ENCODE measurements at regions not wholly inside any gene's neighbourhood (a gene's known extent, or its start where the extent isn't known, plus 50 kb on each side); places are given as distances from the start of the nearest gene placed in this dataset.

GRCh38 chr9:88077071-88077617, 61.1 kb downstream of the SPATA31C2 start:
- DNase-seq (ENCODE audit: low read depth, low spot score) = no peak

GRCh38 chr9:88076286-88077070, 61.8 kb downstream of the SPATA31C2 start:
- peak; percentile 45 for DNase-seq (ENCODE audit: low read depth, low spot score)

GRCh38 chr9:88075966-88076285, 62.3 kb downstream of the SPATA31C2 start:
- peak; percentile 25 for DNase-seq (ENCODE audit: low read depth, low spot score)

GRCh38 chr9:88075506-88075905, 62.8 kb downstream of the SPATA31C2 start:
- no peak for DNase-seq (ENCODE audit: low read depth, low spot score)

- DNase-seq (ENCODE audit: low read depth, low spot score) = no peak
Observed at GRCh38 chr9:88074931-88075330, 63.3 kb downstream of the SPATA31C2 start.

GRCh38 chr9:88072831-88073375, 65.4 kb downstream of the SPATA31C2 start:
- no peak for DNase-seq (ENCODE audit: low read depth, low spot score)

- DNase-seq (ENCODE audit: low read depth, low spot score) = no peak
Observed at GRCh38 chr9:88071331-88071730, 66.9 kb downstream of the SPATA31C2 start.

GRCh38 chr9:88065619-88066018, 72.7 kb downstream of the SPATA31C2 start:
- no peak for DNase-seq (ENCODE audit: low read depth, low spot score)

GRCh38 chr9:88064554-88064953, 73.7 kb downstream of the SPATA31C2 start:
- DNase-seq (ENCODE audit: low read depth, low spot score) = no peak

- DNase-seq (ENCODE audit: low read depth, low spot score) = no peak
Observed at GRCh38 chr9:88060746-88061145, 77.5 kb downstream of the SPATA31C2 start.

GRCh38 chr9:88059469-88059868, 78.8 kb downstream of the SPATA31C2 start:
- no peak for DNase-seq (ENCODE audit: low read depth, low spot score)

GRCh38 chr9:88056876-88057275, 81.4 kb downstream of the SPATA31C2 start:
- no peak for DNase-seq (ENCODE audit: low read depth, low spot score)

GRCh38 chr9:88053856-88054501, 79.6 kb upstream of the CDK20 start:
- DNase-seq (ENCODE audit: low read depth, low spot score) = no peak

GRCh38 chr9:88052321-88052965, 78.1 kb upstream of the CDK20 start:
- DNase-seq (ENCODE audit: low read depth, low spot score) = no peak

- DNase-seq (ENCODE audit: low read depth, low spot score) = no peak
Observed at GRCh38 chr9:88051138-88051537, 76.8 kb upstream of the CDK20 start.

- DNase-seq (ENCODE audit: low read depth, low spot score) = no peak
Observed at GRCh38 chr9:88049677-88050307, 75.5 kb upstream of the CDK20 start.

- no peak for DNase-seq (ENCODE audit: low read depth, low spot score)
Observed at GRCh38 chr9:88046542-88046941, 72.2 kb upstream of the CDK20 start.

- DNase-seq (ENCODE audit: low read depth, low spot score) = no peak
Observed at GRCh38 chr9:88045686-88046085, 71.4 kb upstream of the CDK20 start.

GRCh38 chr9:88044200-88044599, 69.9 kb upstream of the CDK20 start:
- no peak for DNase-seq (ENCODE audit: low read depth, low spot score)

GRCh38 chr9:88043647-88044046, 69.3 kb upstream of the CDK20 start:
- DNase-seq (ENCODE audit: low read depth, low spot score) = no peak

GRCh38 chr9:88041447-88041846, 67.1 kb upstream of the CDK20 start:
- DNase-seq (ENCODE audit: low read depth, low spot score) = no peak

Data from iPS DF 19.7 (cell line).